ENCODE measurements at regions not wholly inside any gene's neighbourhood (a gene's known extent, or its start where the extent isn't known, plus 50 kb on each side); places are given as distances from the start of the nearest gene placed in this dataset.

DNA sequence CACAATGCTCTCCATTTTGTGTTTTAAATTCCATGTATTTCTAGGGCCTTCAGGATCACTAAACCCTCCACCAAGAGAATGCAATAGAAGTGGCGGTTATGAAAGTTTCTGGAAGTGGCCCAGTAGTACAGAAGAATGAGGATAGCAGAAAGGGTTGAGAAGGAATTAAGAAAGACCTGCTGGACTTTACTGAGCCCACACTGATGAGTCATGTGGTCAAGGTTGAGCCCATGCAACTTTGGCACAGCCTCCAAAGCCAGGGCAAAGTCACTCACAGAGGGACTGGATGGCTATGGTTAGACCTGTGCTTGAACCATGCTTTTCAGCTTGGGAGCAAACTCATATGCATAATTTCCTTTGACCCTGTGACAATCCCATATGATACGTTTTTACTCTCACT is 102.9 kb upstream of the PLET1 start:
- Histone ChIP-seq H3K4me2 (ENCODE audit: low read length) (no peak overlapping the region), H2AFZ (ENCODE audit: low read depth, low read length) (no peak overlapping the region), H3K36me3 (replicated peaks; ENCODE audit: low read depth, low read length) (no peaks in the 10 kb centered on the region), H3K27ac (ENCODE audit: low read length) (no peak overlapping the region), H3K79me2 (ENCODE audit: low read length) (no peaks in the 10 kb centered on the region), H4K20me1 (ENCODE audit: insufficient read depth, low read length) (no peaks in the 10 kb centered on the region), H3K4me3 (ENCODE audit: low read length) (no peak overlapping the region), H3K4me1 (ENCODE audit: low read length) (no peaks in the 10 kb centered on the region), H3K9me3 (ENCODE audit: insufficient read depth, low read length) (no peaks in the 10 kb centered on the region), H3K27me3 (ENCODE audit: low read depth, low read length) (peaks cover 26% of the 10 kb centered on the region; the same call in 1 of the 2 replicates), H3K9ac (ENCODE audit: low read length) (no peak overlapping the region)
- TF ChIP-seq EZH2phosphoT487 (IDR thresholded peaks at IDR 0.05; ENCODE audit: low read depth) (no peak), CTCF (IDR thresholded peaks at IDR 0.05; ENCODE audit: low read depth, low read length) (no peak)

DNA sequence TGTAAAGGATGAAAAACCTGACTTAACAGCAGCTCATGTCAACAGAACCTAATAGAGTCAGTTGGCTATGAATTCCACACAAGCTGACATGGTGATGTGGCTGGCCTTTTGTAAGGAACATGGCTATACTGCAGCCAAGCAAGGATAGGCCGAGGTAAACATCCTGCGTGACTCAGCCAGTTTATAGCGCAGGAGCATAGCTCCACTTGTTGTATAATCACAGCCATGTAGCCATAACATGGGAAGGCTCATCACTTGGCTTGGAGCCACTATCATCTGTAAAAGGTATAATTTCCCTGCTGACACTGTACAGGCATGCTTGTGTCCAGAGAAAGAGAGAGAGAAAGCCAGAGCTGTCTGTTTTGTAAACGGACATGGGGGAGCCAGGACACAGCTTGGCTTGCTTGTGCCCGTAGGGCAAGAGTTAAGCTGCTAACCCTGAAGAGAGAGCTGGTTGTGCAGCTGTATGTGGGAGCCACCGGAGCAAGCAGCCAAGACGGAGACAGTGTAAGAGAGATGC is 104.4 kb upstream of the PLET1 start:
- H3K27ac ChIP-seq (ENCODE audit: low read length), result no peak overlapping the region

GRCh38 chr11:112366012-112366411 is 105.4 kb upstream of the PLET1 start:
- Histone ChIP-seq H3K36me3 (replicated peaks; ENCODE audit: low read depth, low read length) (no peaks in the 10 kb centered on the region), H3K4me3 (ENCODE audit: low read length) (no peak overlapping the region), H4K20me1 (ENCODE audit: insufficient read depth, low read length) (no peaks in the 10 kb centered on the region), H3K9ac (ENCODE audit: low read length) (no peak overlapping the region), H3K9me3 (ENCODE audit: insufficient read depth, low read length) (no peaks in the 10 kb centered on the region), H3K4me1 (ENCODE audit: low read length) (no peaks in the 10 kb centered on the region), H3K4me2 (ENCODE audit: low read length) (no peak overlapping the region), H3K27ac (ENCODE audit: low read length) (no peak overlapping the region), H2AFZ (ENCODE audit: low read depth, low read length) (no peak overlapping the region), H3K79me2 (ENCODE audit: low read length) (no peaks in the 10 kb centered on the region), H3K27me3 (ENCODE audit: low read depth, low read length) (peaks cover 29% of the 10 kb centered on the region; the same call in 1 of the 2 replicates)
- no peak for TF ChIP-seq CTCF (IDR thresholded peaks at IDR 0.05; ENCODE audit: low read depth, low read length)
- no peak for TF ChIP-seq EZH2phosphoT487 (IDR thresholded peaks at IDR 0.05; ENCODE audit: low read depth)

More for the DNA sequence above, 104.4 kb upstream of the PLET1 start:
- Histone ChIP-seq H3K4me3 (ENCODE audit: low read length) (no peak overlapping the region), H3K27me3 (ENCODE audit: low read depth, low read length) (peaks cover 32% of the 10 kb centered on the region; the same call in 1 of the 2 replicates), H3K4me1 (ENCODE audit: low read length) (no peaks in the 10 kb centered on the region), H3K36me3 (replicated peaks; ENCODE audit: low read depth, low read length) (no peaks in the 10 kb centered on the region), H2AFZ (ENCODE audit: low read depth, low read length) (no peak overlapping the region), H3K9ac (ENCODE audit: low read length) (no peak overlapping the region), H3K4me2 (ENCODE audit: low read length) (no peak overlapping the region), H3K9me3 (ENCODE audit: insufficient read depth, low read length) (no peaks in the 10 kb centered on the region), H3K79me2 (ENCODE audit: low read length) (no peaks in the 10 kb centered on the region), H4K20me1 (ENCODE audit: insufficient read depth, low read length) (no peaks in the 10 kb centered on the region)
- TF ChIP-seq CTCF (IDR thresholded peaks at IDR 0.05; ENCODE audit: low read depth, low read length), result no peak
- TF ChIP-seq EZH2phosphoT487 (IDR thresholded peaks at IDR 0.05; ENCODE audit: low read depth), result no peak

GRCh38 chr11:112366777-112367176 is 106.1 kb upstream of the PLET1 start:
- no peak overlapping the region for H3K9ac ChIP-seq (ENCODE audit: low read length)
- H3K27me3 ChIP-seq (ENCODE audit: low read depth, low read length), result peaks cover 29% of the 10 kb centered on the region; the same call in 1 of the 2 replicates
- H3K4me2 ChIP-seq (ENCODE audit: low read length), result no peak overlapping the region
- H3K9me3 ChIP-seq (ENCODE audit: insufficient read depth, low read length), result no peaks in the 10 kb centered on the region
- H3K4me3 ChIP-seq (ENCODE audit: low read length), result no peak overlapping the region
- H2AFZ ChIP-seq (ENCODE audit: low read depth, low read length), result no peak overlapping the region
- H4K20me1 ChIP-seq (ENCODE audit: insufficient read depth, low read length), result no peaks in the 10 kb centered on the region
- H3K36me3 ChIP-seq (replicated peaks; ENCODE audit: low read depth, low read length), result no peaks in the 10 kb centered on the region
- TF ChIP-seq CTCF (IDR thresholded peaks at IDR 0.05; ENCODE audit: low read depth, low read length) (no peak), EZH2phosphoT487 (IDR thresholded peaks at IDR 0.05; ENCODE audit: low read depth) (no peak)
- H3K79me2 ChIP-seq (ENCODE audit: low read length), result no peaks in the 10 kb centered on the region
- no peak overlapping the region for H3K27ac ChIP-seq (ENCODE audit: low read length)
- no peaks in the 10 kb centered on the region for H3K4me1 ChIP-seq (ENCODE audit: low read length)

Measured in OCI-LY3 (cell line).